ENCODE measurements at regions not wholly inside any gene's neighbourhood (a gene's known extent, or its start where the extent isn't known, plus 50 kb on each side); places are given as distances from the start of the nearest gene placed in this dataset.

DNA sequence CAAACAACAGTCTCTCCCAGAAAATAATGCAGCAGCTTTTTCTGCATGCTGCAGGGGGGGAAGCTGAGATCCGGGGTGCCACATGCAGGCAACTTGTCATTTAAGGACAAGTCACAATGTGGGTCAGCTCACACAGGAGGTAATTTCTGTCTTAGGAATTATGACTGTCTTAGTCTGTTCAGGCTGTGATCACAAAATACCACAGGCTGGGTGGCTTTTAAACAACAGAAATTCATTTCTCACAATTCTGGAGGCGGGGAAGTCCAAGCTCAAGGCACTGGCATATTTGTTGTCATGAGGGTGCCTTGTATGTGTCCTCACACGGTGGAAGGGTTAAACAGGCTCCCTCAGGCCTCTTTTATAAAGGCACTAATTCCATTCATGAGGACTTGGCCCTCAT, 127.7 kb downstream of the DIRAS2 start:
- H3K27me3 Mint-ChIP-seq (ENCODE audit: low read depth): no peaks in the 10 kb centered on the region
- no peak for DNase-seq (ENCODE audit: low spot score in 2 of 2, unreplicated experiment in 2 of 2)
- H3K27ac Mint-ChIP-seq: no peak overlapping the region
- H3K36me3 Mint-ChIP-seq: no peaks in the 10 kb centered on the region
- TF ChIP-seq, protein P1, sequence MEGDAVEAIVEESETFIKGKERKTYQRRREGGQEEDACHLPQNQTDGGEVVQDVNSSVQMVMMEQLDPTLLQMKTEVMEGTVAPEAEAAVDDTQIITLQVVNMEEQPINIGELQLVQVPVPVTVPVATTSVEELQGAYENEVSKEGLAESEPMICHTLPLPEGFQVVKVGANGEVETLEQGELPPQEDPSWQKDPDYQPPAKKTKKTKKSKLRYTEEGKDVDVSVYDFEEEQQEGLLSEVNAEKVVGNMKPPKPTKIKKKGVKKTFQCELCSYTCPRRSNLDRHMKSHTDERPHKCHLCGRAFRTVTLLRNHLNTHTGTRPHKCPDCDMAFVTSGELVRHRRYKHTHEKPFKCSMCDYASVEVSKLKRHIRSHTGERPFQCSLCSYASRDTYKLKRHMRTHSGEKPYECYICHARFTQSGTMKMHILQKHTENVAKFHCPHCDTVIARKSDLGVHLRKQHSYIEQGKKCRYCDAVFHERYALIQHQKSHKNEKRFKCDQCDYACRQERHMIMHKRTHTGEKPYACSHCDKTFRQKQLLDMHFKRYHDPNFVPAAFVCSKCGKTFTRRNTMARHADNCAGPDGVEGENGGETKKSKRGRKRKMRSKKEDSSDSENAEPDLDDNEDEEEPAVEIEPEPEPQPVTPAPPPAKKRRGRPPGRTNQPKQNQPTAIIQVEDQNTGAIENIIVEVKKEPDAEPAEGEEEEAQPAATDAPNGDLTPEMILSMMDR (IDR thresholded peaks at IDR 0.05; ENCODE audit: unreplicated experiment): no peak
- H3K9me3 Mint-ChIP-seq: peaks cover 8% of the 10 kb centered on the region
- H3K4me3 Mint-ChIP-seq: no peak overlapping the region
- H3K4me1 Mint-ChIP-seq: peaks cover 24% of the 10 kb centered on the region

DNA sequence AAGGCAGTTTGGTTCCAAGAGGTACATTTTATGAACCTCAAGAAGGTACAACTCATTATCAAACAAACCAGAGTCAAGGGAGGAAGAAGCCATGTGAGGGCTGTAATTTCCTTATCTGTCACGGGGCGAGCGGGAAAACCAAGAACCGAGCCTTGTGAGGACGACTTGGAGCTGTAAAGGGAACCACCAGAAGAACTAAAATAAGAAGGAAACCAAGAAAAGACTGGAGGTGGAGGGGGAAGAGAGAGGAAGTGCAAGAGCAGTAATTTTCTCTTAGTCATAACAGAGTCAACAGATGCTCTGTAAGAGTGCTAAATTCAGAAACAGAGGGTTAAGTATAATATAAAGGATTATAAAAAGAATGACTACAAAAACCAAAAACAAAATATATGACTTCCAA, 127.1 kb downstream of the DIRAS2 start:
- Mint-ChIP-seq H3K36me3 (no peaks in the 10 kb centered on the region), H3K4me3 (no peak overlapping the region), H3K27ac (no peak overlapping the region), H3K27me3 (ENCODE audit: low read depth) (no peaks in the 10 kb centered on the region), H3K4me1 (peaks cover 24% of the 10 kb centered on the region), H3K9me3 (peaks cover 8% of the 10 kb centered on the region)
- no peak for DNase-seq (ENCODE audit: low spot score in 2 of 2, unreplicated experiment in 2 of 2)
- TF ChIP-seq, protein P1 (IDR thresholded peaks at IDR 0.05; ENCODE audit: unreplicated experiment): no peak

DNA sequence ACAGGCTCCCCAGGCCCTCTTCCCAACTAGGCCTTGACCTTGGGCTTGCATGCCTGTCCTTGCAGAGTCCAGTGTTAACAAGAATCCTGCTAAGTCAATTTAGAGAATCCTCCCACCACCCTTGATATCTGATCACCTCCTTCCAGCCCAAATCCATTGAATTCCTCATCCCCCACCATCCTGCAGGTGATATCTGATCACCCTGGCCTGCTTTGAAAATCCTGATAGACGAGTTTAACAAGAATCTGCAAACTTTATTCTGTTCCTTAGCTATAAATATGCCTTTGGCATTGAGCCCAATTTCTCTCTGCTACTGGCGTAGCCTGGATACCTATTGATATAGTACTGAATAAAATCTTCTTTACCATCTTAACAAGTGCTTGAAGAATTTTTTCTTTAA, 125.5 kb downstream of the DIRAS2 start:
- TF ChIP-seq, protein P1 (IDR thresholded peaks at IDR 0.05; ENCODE audit: unreplicated experiment): no peak
- Mint-ChIP-seq H3K4me1 (peaks cover 24% of the 10 kb centered on the region), H3K27me3 (ENCODE audit: low read depth) (no peaks in the 10 kb centered on the region), H3K4me3 (no peak overlapping the region), H3K27ac (peak overlapping the region; percentile 14), H3K36me3 (no peaks in the 10 kb centered on the region), H3K9me3 (peaks cover 8% of the 10 kb centered on the region)
- DNase-seq (ENCODE audit: low spot score in 2 of 2, unreplicated experiment in 2 of 2): no peak

DNA sequence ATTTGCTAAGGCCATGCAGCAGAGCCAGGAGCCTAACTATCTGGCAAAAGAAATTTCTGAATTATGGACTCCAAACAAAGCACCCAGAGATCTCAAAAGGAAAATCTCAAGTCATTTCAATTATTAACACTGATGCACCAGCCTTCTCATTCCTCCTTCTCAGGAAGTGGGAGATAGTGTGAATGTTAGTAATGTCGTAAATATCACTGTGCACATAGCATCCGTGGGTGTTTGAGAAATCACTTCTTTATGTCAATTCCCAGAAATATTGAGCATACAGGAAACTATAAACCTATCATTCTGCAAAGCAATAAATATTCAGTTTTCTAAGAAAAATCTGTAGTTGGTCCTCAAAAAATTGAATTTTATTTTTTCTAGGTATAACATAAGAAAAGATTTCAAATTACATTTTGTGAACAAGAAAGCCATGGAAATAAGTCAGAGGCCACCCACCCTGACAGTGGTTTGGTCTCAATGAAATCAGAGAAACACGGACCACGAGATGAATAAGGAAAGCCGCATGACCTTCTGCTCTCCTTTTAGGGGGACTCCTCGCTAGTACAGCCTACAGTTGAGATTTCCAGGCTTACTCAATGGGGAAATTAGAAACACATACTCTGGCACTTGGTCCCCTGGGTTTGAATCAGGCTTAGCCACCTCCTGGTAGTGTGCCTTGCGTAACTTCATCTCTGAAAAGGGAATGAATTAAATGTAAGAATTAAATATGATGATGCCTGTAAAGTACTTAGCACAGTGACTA, 120.6 kb downstream of the DIRAS2 start:
- H3K4me1 Mint-ChIP-seq: peaks cover 27% of the 10 kb centered on the region
- H3K27me3 Mint-ChIP-seq (ENCODE audit: low read depth): no peaks in the 10 kb centered on the region
- H3K36me3 Mint-ChIP-seq: no peaks in the 10 kb centered on the region
- no peak overlapping the region for H3K27ac Mint-ChIP-seq
- TF ChIP-seq, protein P1 (IDR thresholded peaks at IDR 0.05; ENCODE audit: unreplicated experiment): no peak
- DNase-seq (ENCODE audit: low spot score in 2 of 2, unreplicated experiment in 2 of 2): no peak
- H3K9me3 Mint-ChIP-seq: no peaks in the 10 kb centered on the region
- H3K4me3 Mint-ChIP-seq: no peak overlapping the region

DNA sequence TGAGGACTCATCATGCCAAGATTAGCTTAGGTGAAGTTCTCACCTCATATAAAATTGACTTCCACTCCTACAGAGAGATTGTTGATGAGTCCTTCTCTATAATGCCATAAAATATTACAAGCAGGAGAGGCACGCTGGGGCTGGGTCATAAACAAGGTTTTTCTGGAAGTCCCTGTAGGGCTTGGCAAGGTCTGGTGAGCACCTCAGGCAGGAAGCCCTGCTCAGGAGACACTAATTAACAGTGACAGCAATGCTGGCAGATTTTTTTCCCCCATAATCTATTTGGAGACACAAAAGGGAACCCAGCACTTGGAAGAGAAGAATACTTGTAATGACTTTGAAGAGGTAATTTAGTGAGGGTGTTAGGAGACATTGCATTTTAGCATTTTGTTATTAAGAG, 118.7 kb downstream of the DIRAS2 start:
- DNase-seq (ENCODE audit: low spot score in 2 of 2, unreplicated experiment in 2 of 2): no peak
- Mint-ChIP-seq H3K4me1 (peaks cover 11% of the 10 kb centered on the region), H3K27me3 (ENCODE audit: low read depth) (no peaks in the 10 kb centered on the region), H3K4me3 (no peak overlapping the region), H3K36me3 (no peaks in the 10 kb centered on the region), H3K9me3 (peaks cover 12% of the 10 kb centered on the region), H3K27ac (no peak overlapping the region)
- TF ChIP-seq, protein P1 (IDR thresholded peaks at IDR 0.05; ENCODE audit: unreplicated experiment): no peak

All from mesothelial cell of epicardium (in vitro differentiated cells).